ENCODE measurements at regions not wholly inside any gene's neighbourhood (a gene's known extent, or its start where the extent isn't known, plus 50 kb on each side); places are given as distances from the start of the nearest gene placed in this dataset.
A peak's percentile ranks its signal among the peaks of the same experiment; 100 is the strongest.
"Not testable (repeated sequence)": the region's sequence is repeated elsewhere in the genome, so short reads cannot be mapped to it uniquely, and the experiment has no call there.

- H3K9me3 ChIP-seq, result no peaks in the 10 kb centered on the region
- H3K4me3 ChIP-seq (ENCODE audit: low read depth, low read length), result no peak overlapping the region
- no peaks in the 10 kb centered on the region for H3K36me3 ChIP-seq
- no peak for TF ChIP-seq CTCF (IDR thresholded peaks at IDR 0.05; ENCODE audit: low read depth, low read length)
- H3K4me1 ChIP-seq, result peaks cover 2% of the 10 kb centered on the region; the same call in 1 of the 2 replicates
- DNase-seq, result no peak
- no peaks in the 10 kb centered on the region for H3K27me3 ChIP-seq
These were observed 515.6 kb upstream of the GNPDA2 start for GRCh38 chr4:45241976-45242375.

DNA sequence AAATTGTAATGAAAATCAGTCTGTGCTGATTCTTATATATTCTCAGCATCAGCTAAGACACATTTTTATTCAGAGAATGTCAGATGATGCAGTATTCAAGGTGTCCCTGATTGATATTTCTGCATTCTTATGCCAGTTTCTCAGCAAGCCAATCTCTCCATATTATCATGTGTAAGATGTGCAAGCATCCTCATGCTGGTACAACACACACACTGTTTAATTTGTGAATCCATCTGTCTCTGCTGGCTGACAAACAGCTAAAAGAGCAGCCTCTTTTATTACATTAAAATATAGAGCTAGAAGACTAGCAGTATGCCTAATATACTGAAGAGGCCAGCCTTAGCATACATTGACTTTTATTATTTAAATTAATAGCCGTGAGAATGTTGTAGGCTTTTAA, 502.9 kb upstream of the GNPDA2 start:
- Histone ChIP-seq H3K9me3 (no peaks in the 10 kb centered on the region), H3K27me3 (no peaks in the 10 kb centered on the region), H3K4me3 (ENCODE audit: low read depth, low read length) (no peak overlapping the region), H3K4me1 (peaks cover 6% of the 10 kb centered on the region), H3K36me3 (no peaks in the 10 kb centered on the region)
- no peak for TF ChIP-seq CTCF (IDR thresholded peaks at IDR 0.05; ENCODE audit: low read depth, low read length)
- no peak for DNase-seq

DNA sequence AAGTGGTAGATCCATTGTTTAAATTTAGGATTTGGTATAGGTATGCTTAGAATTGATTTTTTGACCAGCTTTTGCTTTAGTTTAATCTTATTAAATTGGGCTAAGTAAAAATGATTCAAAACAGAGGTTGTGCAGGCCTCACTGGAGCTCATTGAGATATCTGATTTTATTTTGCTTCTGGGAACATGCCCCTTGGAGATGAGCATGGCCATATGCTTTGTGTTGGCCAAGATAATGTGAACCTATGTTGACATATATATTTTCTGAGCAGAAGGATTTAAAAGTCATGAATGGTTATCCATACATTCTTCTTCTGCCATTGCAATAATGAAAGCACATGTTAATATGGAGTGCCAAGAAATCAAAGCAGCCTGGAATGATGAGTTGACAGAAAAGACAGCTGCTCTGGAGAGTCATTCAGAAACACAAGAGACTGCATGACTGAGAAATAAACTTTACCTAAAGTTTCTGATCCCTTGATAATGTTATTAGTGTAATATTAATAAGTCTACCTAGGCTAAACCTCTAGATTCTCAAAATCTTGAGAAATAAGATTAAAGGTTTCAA, 489.7 kb upstream of the GNPDA2 start:
- DNase-seq, result peak; percentile 51
- Histone ChIP-seq H3K4me1 (peaks cover 15% of the 10 kb centered on the region), H3K9me3 (no peaks in the 10 kb centered on the region), H3K27me3 (no peaks in the 10 kb centered on the region), H3K36me3 (no peaks in the 10 kb centered on the region), H3K4me3 (ENCODE audit: low read depth, low read length) (peak overlapping the region; percentile 7)
- no peak for TF ChIP-seq CTCF (IDR thresholded peaks at IDR 0.05; ENCODE audit: low read depth, low read length)

DNA sequence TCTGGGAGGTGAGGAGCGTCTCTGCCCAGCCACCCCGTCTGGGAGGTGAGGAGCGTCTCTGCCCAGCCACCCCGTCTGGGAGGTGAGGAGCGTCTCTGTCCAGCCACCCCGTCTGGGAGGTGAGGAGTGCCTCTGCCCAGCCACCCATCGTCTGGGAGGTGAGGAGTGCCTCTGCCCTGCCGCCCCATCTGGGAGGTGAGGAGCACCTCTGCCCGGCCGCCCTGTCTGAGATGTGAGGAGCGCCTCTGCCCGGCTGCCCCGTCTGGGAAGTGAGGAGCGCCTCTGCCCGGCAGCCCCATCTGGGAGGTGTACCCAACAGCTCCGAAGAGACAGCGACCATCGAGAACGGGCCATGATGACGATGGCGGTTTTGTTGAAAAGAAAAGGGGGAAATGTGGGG, 482.1 kb upstream of the GNPDA2 start:
- not testable (repeated sequence) for H3K4me1 ChIP-seq; H3K4me3 ChIP-seq (ENCODE audit: low read depth, low read length); H3K27me3 ChIP-seq; H3K9me3 ChIP-seq; DNase-seq; H3K36me3 ChIP-seq

DNA sequence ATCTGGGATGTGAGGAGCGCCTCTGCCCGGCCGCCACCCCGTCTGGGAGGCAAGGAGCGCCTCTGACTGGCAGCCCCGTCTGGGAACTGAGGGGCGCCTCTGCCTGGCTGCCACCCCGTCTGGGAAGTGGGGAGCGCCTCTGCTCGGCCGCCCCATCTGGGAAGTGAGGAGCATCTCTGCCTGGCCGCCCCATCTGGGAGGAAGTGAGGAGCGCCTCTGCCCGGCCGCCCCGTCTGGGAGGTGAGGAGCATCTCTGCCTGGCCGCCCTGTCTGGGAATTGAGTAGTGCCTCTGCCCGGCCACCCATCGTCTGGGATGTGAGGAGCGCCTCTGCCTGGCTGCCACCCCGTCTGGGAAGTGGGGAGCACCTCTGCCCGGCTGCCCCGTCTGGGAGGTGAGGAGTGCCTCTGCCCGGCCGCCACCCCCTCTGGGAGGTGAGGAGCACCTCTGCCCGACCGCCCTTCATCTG, 481.5 kb upstream of the GNPDA2 start:
- H3K9me3 ChIP-seq; DNase-seq; H3K4me1 ChIP-seq; H3K4me3 ChIP-seq (ENCODE audit: low read depth, low read length); H3K27me3 ChIP-seq; H3K36me3 ChIP-seq: not testable (repeated sequence)

- not testable (repeated sequence) for H3K36me3 ChIP-seq; H3K9me3 ChIP-seq; H3K27me3 ChIP-seq; H3K4me3 ChIP-seq (ENCODE audit: low read depth, low read length); DNase-seq; H3K4me1 ChIP-seq
These were observed 481.0 kb upstream of the GNPDA2 start for GRCh38 chr4:45207241-45207863.

DNA sequence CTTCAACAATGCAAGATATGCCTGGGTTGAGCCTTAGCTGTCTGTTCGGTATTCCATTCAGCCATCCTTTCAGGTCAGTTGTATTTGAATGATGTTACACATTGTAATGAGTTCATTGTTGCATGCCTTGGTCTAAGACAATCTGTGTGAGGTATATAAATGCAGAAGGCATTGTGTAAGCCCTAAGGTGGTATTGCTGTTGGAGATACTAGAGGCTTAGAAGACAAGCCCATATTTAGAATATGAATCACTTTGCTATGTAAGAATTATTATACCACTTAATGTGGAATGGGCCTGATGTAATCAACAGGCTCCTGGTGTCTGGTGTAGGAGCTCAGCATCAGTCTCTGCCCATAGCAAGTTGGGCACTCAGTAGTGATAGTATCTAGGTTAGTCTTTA, 473.4 kb upstream of the GNPDA2 start:
- peak; percentile 34 for DNase-seq

More for the DNA sequence above, 473.4 kb upstream of the GNPDA2 start:
- Histone ChIP-seq H3K9me3 (no peaks in the 10 kb centered on the region), H3K4me1 (peaks cover 14% of the 10 kb centered on the region), H3K36me3 (no peaks in the 10 kb centered on the region), H3K4me3 (ENCODE audit: low read depth, low read length) (no peak overlapping the region), H3K27me3 (no peaks in the 10 kb centered on the region)
- no peak for TF ChIP-seq CTCF (IDR thresholded peaks at IDR 0.05; ENCODE audit: low read depth, low read length)
